ENCODE measurements at regions not wholly inside any gene's neighbourhood (a gene's known extent, or its start where the extent isn't known, plus 50 kb on each side); places are given as distances from the start of the nearest gene placed in this dataset.
A peak's percentile ranks its signal among the peaks of the same experiment; 100 is the strongest.
"Not testable (repeated sequence)": the region's sequence is repeated elsewhere in the genome, so short reads cannot be mapped to it uniquely, and the experiment has no call there.

DNA sequence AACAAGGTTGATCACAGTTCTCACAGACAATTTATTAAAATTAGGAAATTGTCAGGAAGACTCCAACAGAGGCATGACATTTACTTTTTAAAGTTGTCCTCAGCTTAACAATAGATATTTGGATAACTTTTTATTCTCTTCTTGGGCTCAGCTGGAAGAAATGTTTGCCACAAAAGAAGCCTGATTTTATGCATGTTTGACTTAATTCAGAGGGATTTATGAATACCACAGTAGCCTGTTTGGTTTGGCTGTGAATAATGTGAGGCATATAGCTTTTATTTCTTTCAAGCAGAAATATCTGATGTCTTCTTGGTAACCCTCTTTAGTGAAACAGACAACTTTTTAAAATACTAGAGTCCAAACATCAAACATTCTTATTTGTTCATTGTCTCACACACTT, 1464.5 kb upstream of the SLC10A2 start:
- no peaks in the 10 kb centered on the region for H3K36me3 ChIP-seq (ENCODE audit: low read depth, missing control alignments)
- intact Hi-C loops (cut with DNase I; ENCODE audit: low total_unique reads) = no loop called here
- H3K27me3 ChIP-seq = no peaks in the 10 kb centered on the region
- H3K27ac ChIP-seq = no peak overlapping the region
- no peaks in the 10 kb centered on the region for H3K4me1 ChIP-seq
- TF ChIP-seq CTCF (IDR thresholded peaks at IDR 0.05) (no peak), POLR2A (IDR thresholded peaks at IDR 0.05) (no peak)
- no peaks in the 10 kb centered on the region for H3K9me3 ChIP-seq
- no peak overlapping the region for H3K4me3 ChIP-seq
- DNase-seq = no peak

DNA sequence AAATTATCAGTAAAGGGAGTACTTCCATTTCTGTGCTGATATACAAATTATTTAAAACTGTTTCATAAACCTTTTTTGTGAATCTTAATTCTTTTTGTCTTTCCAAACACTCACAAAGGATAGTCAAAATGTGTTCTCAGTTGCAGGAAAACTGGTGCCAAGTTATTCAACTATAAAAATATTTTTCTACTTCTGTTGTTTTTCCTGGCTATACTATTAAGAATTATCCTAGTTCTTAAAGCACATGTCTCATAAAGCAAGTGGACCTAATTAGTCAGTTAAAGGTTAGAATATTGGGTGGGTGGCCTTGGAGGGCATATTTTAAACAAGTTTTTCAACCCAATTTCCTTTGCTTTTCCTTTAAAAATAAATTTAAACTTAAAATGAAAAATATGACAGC, 1460.3 kb upstream of the SLC10A2 start:
- Histone ChIP-seq H3K9me3 (no peaks in the 10 kb centered on the region), H3K27me3 (no peaks in the 10 kb centered on the region), H3K36me3 (ENCODE audit: low read depth, missing control alignments) (no peaks in the 10 kb centered on the region), H3K4me1 (no peaks in the 10 kb centered on the region), H3K27ac (no peak overlapping the region), H3K4me3 (no peak overlapping the region)
- no peak for TF ChIP-seq POLR2A (IDR thresholded peaks at IDR 0.05)
- TF ChIP-seq CTCF (IDR thresholded peaks at IDR 0.05) = no peak
- no peak for DNase-seq
- intact Hi-C loops (cut with DNase I; ENCODE audit: low total_unique reads) = no loop called here

GRCh38 chr13:104525467-104525866, 1459.2 kb upstream of the SLC10A2 start:
- no peak overlapping the region for H3K27ac ChIP-seq
- H3K27me3 ChIP-seq = no peaks in the 10 kb centered on the region
- no peak overlapping the region for H3K4me3 ChIP-seq
- H3K4me1 ChIP-seq = no peaks in the 10 kb centered on the region
- no peaks in the 10 kb centered on the region for H3K36me3 ChIP-seq (ENCODE audit: low read depth, missing control alignments)
- intact Hi-C loops (cut with DNase I; ENCODE audit: low total_unique reads) = no loop called here
- WGBS, 2 donors = 85 to 86% methylated on average over 5 of the region's 5 CpGs
- no peak for TF ChIP-seq CTCF (IDR thresholded peaks at IDR 0.05)
- TF ChIP-seq POLR2A (IDR thresholded peaks at IDR 0.05) = no peak
- no peak for DNase-seq
- no peaks in the 10 kb centered on the region for H3K9me3 ChIP-seq

DNA sequence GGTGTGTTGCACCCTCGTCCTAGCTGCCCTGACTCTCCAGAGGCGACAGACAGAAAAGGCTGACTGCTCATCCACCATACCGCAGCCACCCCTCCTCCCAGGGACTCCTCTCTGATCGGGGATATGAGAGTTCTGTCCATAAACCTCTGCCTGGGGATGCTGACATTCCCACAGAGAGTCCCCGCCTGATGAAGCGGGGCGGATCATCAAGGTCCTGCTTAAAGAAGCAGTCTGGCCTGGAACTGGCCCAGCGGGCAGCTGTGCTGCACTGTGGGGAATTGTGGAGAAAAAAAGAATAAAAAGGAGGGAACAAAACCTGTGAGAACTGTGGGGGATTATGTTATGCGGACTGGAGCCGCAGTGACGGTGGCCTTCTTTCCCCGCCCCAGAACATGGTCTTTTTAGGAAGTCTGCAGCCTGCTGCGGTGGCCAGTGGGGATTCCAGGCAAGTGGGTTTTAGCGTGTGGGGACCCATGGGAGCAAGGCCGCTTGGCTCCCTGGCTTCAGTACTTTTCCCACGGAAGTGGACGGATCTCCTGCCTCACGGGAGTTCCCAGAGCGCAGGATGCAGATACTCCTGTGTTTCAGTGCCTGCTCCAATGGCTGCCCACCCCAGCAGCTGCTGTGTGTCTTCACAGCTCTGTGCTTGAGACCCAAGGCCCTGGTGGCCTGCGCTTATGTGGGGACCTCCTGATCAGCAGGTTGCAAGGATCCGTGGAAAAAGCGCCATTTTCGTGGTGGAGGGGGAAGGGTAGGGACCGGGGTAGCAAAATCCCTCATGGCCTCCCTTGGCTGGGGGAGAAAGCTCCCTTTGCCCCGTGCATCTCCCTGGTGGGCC, 1456.2 kb upstream of the SLC10A2 start:
- peak; percentile 15 for DNase-seq
- H3K27ac ChIP-seq = no peak overlapping the region
- peak overlapping the region in 1 of 2 donors; percentile 31 for H3K4me3 ChIP-seq
- TF ChIP-seq CTCF (IDR thresholded peaks at IDR 0.05) (no peak), POLR2A (IDR thresholded peaks at IDR 0.05) (no peak)
- H3K9me3 ChIP-seq = no peaks in the 10 kb centered on the region
- no peaks in the 10 kb centered on the region for H3K4me1 ChIP-seq
- H3K27me3 ChIP-seq = no peaks in the 10 kb centered on the region
- H3K36me3 ChIP-seq (ENCODE audit: low read depth, missing control alignments) = no peaks in the 10 kb centered on the region
- intact Hi-C loops (cut with DNase I; ENCODE audit: low total_unique reads) = no loop called here
- 52 to 68% methylated on average over 18 to 25 of the region's 25 CpGs for WGBS, 2 donors

DNA sequence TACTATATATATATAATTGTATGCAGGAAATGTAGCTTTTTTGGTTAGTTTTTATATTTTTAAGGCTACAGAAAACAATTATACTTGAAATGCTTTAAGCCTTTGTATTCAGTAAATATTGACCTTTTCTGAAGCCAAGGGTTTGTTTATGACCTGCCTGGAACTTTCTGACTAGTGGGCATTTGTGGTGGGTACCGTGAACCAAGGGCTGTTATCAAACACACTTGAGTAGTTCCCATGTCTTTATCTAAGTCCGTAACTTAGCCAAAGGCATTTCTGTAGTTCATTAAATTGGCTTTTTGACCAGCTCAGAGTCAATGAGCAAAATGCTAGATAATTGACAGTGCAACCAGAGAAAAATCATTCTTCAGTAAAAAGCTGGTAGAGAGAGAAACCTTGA, 1444.2 kb upstream of the SLC10A2 start:
- Histone ChIP-seq H3K27ac (no peak overlapping the region), H3K27me3 (no peaks in the 10 kb centered on the region), H3K4me3 (no peak overlapping the region), H3K9me3 (no peaks in the 10 kb centered on the region), H3K4me1 (no peaks in the 10 kb centered on the region), H3K36me3 (ENCODE audit: low read depth, missing control alignments) (no peaks in the 10 kb centered on the region)
- DNase-seq = no peak
- intact Hi-C loops (cut with DNase I; ENCODE audit: low total_unique reads) = no loop called here
- 92 to 94% methylated on average over 2 of the region's 2 CpGs for WGBS, 2 donors
- TF ChIP-seq POLR2A (IDR thresholded peaks at IDR 0.05) (no peak), CTCF (IDR thresholded peaks at IDR 0.05) (no peak)

DNA sequence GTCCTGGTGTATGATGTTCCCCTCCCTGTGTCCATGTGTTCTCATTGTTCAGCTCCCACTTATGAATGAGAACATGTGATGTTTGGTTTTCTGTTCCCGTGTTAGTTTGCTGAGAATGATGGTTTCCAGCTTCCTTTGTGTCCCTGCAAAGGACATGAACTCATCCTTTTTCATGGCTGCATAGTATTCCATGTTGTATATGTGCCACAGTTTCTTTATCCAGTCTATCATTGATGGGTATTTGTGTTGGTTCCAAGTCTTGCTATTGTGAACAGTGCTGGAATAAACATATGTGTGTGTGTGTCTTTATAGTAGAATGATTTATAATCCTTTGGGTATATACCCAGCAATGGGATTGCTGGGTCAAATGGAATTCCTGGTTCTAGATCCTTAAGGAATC, 1427.3 kb upstream of the SLC10A2 start:
- H3K36me3 ChIP-seq (ENCODE audit: low read depth, missing control alignments); H3K4me3 ChIP-seq; intact Hi-C loops (cut with DNase I; ENCODE audit: low total_unique reads); H3K4me1 ChIP-seq; H3K9me3 ChIP-seq; H3K27ac ChIP-seq; H3K27me3 ChIP-seq; DNase-seq: not testable (repeated sequence)
- 73 to 90% methylated on average over 1 of the region's 1 CpG for WGBS, 2 donors
